ENCODE measurements at regions not wholly inside any gene's neighbourhood (a gene's known extent, or its start where the extent isn't known, plus 50 kb on each side); places are given as distances from the start of the nearest gene placed in this dataset.

DNA sequence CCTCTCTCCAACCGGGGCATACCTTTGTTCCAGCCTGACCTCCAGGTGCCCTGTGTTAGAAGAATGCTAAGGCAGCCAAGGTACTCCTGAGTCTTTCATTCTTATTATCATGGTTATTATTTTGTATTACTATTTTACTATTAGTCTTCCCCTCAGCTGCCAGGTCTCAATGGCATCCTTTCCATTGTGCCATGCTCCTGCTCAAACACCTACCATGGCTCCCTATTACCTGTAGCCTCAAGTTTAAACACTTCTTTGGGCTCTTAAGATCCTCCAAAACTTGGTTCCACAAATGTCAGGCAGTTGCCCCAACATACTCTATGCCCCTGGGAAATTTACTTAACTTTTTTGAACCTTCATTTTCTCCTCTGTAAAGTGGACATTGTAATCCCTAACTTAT is 130.4 kb downstream of the CHST1 start:
- no peak overlapping the region for H3K4me3 ChIP-seq (ENCODE audit: low read depth, low read length)
- TF ChIP-seq, protein P1, sequence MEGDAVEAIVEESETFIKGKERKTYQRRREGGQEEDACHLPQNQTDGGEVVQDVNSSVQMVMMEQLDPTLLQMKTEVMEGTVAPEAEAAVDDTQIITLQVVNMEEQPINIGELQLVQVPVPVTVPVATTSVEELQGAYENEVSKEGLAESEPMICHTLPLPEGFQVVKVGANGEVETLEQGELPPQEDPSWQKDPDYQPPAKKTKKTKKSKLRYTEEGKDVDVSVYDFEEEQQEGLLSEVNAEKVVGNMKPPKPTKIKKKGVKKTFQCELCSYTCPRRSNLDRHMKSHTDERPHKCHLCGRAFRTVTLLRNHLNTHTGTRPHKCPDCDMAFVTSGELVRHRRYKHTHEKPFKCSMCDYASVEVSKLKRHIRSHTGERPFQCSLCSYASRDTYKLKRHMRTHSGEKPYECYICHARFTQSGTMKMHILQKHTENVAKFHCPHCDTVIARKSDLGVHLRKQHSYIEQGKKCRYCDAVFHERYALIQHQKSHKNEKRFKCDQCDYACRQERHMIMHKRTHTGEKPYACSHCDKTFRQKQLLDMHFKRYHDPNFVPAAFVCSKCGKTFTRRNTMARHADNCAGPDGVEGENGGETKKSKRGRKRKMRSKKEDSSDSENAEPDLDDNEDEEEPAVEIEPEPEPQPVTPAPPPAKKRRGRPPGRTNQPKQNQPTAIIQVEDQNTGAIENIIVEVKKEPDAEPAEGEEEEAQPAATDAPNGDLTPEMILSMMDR (conservative IDR thresholded peaks at IDR 0.05; ENCODE audit: low read depth, low read length): no peak
- no peak for DNase-seq (ENCODE audit: low read depth)

DNA sequence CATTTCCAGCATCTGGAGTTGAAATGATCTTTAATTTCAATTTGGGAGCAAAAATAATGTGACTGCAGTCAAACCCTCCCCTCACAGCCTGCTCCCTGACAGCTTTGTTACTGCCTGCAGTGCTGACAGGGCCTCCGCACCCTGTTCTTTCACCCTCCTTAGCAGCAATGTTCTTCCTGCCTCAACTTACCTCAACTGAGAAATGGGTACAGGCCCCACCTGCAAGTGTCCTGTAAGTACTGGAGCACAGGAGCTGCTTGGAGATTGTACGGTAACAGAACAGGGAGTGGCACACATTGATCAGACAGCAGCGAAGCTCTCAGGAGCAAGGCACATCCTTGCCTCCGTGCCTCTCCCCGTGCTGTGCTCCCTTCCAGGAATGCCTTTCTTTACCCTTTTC is 131.3 kb downstream of the CHST1 start:
- TF ChIP-seq, protein P1 (conservative IDR thresholded peaks at IDR 0.05; ENCODE audit: low read depth, low read length): no peak
- DNase-seq (ENCODE audit: low read depth): no peak
- H3K4me3 ChIP-seq (ENCODE audit: low read depth, low read length): no peak overlapping the region

DNA sequence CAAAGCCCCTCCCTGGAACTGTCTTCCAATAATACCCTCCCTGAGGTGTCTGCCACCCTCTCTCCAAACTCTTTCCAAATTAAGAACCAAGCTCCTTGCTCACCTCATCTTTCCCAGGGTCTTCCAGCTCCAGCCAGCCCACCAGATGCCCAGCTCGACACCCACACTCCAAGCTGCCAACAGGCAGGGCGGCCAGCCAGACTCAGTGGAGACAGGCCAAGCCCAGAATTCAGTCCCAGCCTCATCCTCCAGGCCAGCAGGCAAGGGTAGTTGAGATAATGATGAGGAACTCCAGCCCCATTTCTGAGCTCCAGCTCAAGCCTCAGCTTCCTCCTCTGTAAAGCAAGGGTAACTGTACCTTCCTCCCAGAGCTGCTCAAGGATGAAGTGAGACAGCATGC is 132.9 kb downstream of the CHST1 start:
- no peak overlapping the region for H3K4me3 ChIP-seq (ENCODE audit: low read depth, low read length)
- DNase-seq (ENCODE audit: low read depth): no peak
- TF ChIP-seq, protein P1 (conservative IDR thresholded peaks at IDR 0.05; ENCODE audit: low read depth, low read length): no peak

DNA sequence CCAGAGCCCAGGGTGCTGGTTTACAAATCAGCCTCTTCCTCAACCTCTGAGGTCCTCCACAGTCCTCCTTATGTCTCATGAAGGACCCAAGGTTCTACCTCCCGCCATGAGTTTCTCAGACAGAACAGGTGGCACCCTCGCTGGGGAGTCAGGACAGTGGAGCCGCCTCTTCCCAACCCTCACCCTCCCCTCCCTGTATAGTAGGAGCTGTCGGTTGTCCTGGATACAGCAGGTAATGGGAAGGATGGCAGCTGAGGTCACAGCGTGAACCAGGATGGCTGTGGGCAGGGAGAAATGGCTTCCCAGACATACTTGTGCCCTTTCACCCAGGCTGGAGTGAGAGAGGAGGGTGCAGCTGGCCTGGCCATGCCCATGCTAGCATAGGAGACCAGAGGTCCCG is 134.6 kb downstream of the CHST1 start:
- TF ChIP-seq, protein P1 (conservative IDR thresholded peaks at IDR 0.05; ENCODE audit: low read depth, low read length): no peak
- no peak for DNase-seq (ENCODE audit: low read depth)

DNA sequence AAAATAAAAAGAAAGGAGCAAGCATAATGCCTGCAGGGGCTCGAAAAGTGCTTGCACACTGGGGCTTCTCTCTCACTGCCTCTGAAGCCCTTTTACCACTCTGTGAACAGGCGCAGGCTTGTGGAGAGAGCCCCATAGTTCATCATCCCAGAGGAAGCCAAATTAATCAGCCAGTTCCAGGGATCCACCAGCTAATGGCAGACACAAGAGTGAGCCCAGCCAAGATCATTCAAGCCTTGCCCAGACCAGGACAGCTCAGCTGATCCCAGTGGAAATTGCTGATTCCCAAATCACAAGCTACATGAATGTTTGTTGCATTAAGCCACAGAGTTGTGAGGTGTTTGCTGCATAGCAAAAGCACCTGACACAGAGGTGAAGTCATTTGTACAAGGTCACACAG is 135.3 kb downstream of the CHST1 start:
- TF ChIP-seq, protein P1 (conservative IDR thresholded peaks at IDR 0.05; ENCODE audit: low read depth, low read length): no peak
- DNase-seq (ENCODE audit: low read depth): no peak
- no peak overlapping the region for H3K4me3 ChIP-seq (ENCODE audit: low read depth, low read length)

More for the DNA sequence above, 134.6 kb downstream of the CHST1 start:
- H3K4me3 ChIP-seq (ENCODE audit: low read depth, low read length): no peak overlapping the region

DNA sequence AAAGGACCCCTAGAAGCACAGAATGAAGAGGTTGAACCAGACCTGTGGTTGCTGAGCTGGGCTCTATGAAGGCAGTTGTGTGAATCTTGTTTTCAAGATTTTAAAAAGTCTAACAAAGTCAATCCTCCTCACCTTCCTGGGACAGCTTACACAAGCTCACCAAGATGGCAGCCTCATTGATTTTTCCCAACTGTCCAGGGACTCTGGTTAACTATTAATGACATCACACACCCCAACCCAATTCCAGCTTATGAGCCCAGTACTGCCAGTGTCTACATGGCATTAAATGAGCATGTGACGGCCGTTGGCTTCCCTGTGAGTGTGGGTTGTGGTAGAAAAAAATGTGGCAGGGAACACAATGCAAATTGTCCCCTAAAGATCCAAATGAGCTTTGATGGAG is 137.0 kb downstream of the CHST1 start:
- no peak overlapping the region for H3K4me3 ChIP-seq (ENCODE audit: low read depth, low read length)
- DNase-seq (ENCODE audit: low read depth): no peak
- TF ChIP-seq, protein P1 (conservative IDR thresholded peaks at IDR 0.05; ENCODE audit: low read depth, low read length): no peak

DNA sequence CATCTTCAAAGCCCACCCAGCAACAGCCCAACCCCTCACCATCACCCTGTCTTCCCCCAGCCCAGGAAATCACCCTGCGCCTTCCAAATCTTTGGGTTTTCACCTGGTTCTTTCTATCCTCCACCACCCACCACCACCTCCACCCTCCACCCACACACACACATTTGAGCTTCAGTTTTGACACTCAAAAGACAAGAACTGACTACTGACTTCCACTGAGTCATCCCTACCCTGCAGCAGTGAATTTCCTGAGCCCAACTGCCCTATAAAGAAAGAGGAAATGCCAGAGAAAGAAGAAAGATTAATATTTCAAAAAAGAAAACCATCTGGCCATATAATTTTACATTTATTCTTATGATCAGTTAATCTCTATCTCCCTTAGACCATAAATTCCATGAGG is 137.5 kb downstream of the CHST1 start:
- TF ChIP-seq, protein P1 (conservative IDR thresholded peaks at IDR 0.05; ENCODE audit: low read depth, low read length): no peak
- H3K4me3 ChIP-seq (ENCODE audit: low read depth, low read length): no peak overlapping the region
- DNase-seq (ENCODE audit: low read depth): peak; percentile 4
